ENCODE measurements at regions not wholly inside any gene's neighbourhood (a gene's known extent, or its start where the extent isn't known, plus 50 kb on each side); places are given as distances from the start of the nearest gene placed in this dataset.
A peak's percentile ranks its signal among the peaks of the same experiment; 100 is the strongest.

DNA sequence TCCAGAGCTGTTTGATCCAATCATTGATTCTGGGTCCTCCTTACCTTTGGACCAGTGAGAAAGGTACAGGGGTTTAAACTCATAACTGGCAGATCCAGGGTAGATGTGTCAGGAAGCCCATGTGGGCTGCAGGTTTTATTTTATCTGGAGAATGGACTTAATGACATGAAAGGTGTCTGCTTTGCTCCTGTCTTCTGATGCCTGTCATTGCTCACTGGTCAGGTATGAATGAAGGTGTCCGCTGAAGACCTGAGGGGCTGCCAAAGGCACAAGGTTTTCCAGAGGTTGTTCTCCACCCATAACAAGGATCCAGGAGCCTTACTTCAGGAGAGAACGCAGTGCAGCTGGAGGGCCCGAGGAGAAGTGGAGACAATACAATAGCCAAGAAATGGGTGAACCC is 74.2 kb downstream of the CHRNA1 start:
- TF ChIP-seq CTCF (IDR thresholded peaks at IDR 0.05; ENCODE audit: insufficient read depth, low read depth, low read length, missing control alignments): no peak
- no peak overlapping the region for H3K4me3 ChIP-seq (ENCODE audit: low read length)
- no peak for DNase-seq (ENCODE audit: low read depth)

DNA sequence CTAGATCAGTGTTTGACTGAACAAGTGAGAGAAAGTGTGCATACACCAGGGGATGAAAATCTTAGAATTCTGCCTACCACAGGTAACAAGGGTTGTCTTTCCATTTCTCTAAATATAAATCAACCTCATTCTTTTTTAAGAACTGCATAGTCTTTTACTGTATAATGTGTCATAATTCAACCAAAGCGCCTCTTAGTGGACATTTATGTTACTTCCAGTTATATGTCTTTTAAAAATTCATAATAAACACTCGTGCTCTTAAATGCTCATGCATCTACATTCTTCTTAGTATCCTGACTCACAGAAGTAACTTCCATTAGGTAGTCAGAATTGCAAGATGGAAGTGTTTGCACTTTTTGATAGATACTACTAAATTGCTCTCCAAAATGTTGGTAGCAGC is 76.2 kb downstream of the CHRNA1 start:
- TF ChIP-seq CTCF (IDR thresholded peaks at IDR 0.05; ENCODE audit: insufficient read depth, low read depth, low read length, missing control alignments): peak; percentile 38
- no peak overlapping the region for H3K4me3 ChIP-seq (ENCODE audit: low read length)
- peak; percentile 54 for DNase-seq (ENCODE audit: low read depth)

DNA sequence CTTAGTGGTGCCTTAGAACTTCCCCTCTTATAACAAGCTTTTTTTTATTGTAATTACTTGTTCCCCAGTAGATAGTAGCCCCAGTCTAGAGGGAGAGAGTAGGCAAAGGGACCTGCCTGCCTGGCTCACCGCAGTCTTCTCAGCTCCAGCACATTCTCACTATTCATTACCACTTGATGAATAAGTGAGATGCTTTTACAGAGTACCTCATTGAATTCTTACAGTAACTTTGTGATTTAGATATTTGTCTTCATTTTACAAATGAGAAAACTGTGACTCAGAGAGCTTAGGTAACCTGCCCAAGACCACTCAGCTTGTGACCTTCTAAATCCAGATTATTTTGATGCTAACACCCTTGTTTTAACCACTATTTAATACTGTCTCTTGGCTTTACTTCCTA is 77.8 kb downstream of the CHRNA1 start:
- no peak overlapping the region for H3K4me3 ChIP-seq (ENCODE audit: low read length)
- DNase-seq (ENCODE audit: low read depth): no peak
- no peak for TF ChIP-seq CTCF (IDR thresholded peaks at IDR 0.05; ENCODE audit: insufficient read depth, low read depth, low read length, missing control alignments)

DNA sequence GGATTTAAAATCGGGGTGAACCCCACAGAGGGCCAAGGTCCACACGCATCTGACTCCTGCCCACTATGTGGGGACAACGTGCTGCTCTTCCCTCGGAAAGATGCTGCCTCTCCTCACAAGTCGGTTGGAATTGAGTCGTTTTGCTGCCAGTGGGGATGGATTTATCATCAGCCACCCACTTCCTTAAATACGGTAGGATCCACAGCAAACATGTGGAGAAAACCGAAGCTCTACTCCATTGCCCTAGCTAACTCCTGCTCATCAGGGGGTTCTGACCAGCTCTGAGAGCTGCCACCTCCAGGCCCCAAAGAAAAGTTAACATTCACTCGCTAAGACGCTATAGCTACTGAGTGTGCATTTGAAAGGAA is 80.9 kb downstream of the CHRNA1 start:
- peak; percentile 19 for DNase-seq (ENCODE audit: low read depth)
- peak; percentile 11 for TF ChIP-seq CTCF (IDR thresholded peaks at IDR 0.05; ENCODE audit: insufficient read depth, low read depth, low read length, missing control alignments)
- H3K4me3 ChIP-seq (ENCODE audit: low read length): peak overlapping the region; percentile 41

DNA sequence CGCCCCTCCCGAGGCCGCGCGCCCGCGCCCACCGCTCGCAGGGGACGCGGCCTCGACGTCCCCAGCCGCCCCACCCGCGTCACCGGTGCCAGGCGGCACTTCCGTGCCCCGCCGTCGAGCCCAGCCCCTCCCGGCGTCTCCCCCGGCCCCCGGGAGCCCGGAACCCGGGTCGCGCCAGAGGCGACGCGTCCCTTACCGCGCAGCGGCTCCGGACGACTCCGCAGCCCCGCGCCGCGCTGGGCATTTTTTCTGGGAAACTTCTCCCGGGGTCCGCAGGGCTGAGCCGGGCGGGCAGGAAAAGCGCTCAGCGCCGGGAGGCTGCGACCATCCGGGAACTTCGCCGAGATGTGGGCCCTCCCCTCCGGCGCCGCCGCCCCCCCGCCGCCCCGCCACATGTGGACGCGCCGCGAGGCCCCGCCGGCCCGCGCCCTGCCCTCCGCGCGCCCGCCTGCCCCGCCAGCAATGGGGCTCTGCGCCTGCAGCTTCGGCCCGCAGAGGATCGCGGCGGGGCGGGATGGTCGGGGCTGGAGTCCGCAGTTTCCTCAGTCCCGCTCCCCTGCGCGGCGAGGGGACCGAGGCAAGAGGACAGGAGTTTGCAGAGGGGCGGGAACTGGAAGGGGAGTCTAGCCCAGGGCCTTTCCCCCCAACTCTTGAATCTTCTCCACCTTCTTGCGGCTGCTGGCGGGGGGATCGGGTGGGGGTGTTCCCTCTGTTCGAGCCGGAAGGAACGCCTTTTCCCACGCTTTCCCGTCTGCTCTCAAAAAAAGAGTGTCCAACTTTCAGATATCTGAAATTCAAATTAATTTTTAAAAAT is 81.5 kb downstream of the CHRNA1 start:
- TF ChIP-seq CTCF (IDR thresholded peaks at IDR 0.05; ENCODE audit: insufficient read depth, low read depth, low read length, missing control alignments): no peak
- peak; percentile 31 for DNase-seq (ENCODE audit: low read depth)
- peak overlapping the region; percentile 53 for H3K4me3 ChIP-seq (ENCODE audit: low read length)

- DNase-seq (ENCODE audit: low read depth): peak; percentile 22
- no peak for TF ChIP-seq CTCF (IDR thresholded peaks at IDR 0.05; ENCODE audit: insufficient read depth, low read depth, low read length, missing control alignments)
Observed at GRCh38 chr2:174682007-174682577, 82.2 kb downstream of the CHRNA1 start.

More at GRCh38 chr2:174682007-174682577, 82.2 kb downstream of the CHRNA1 start:
- peak overlapping the region; percentile 53 for H3K4me3 ChIP-seq (ENCODE audit: low read length)

Measured in epithelial cell of esophagus (primary cell).